Stimulated activated CD4-positive, alpha-beta T cell treated with anti-CD3 and anti-CD28 coated beads, Interleukin-12 subunit alpha, Interleukin-12 subunit beta, amount 100 ng/mL, for 24 hours (primary cell): ENCODE measurements at regions not wholly inside any gene's neighbourhood (a gene's known extent, or its start where the extent isn't known, plus 50 kb on each side); places are given as distances from the start of the nearest gene placed in this dataset.

Experiments used
- DNase-seq, 2 experiments: peaks; one replicate each; pipeline ENCODE4 v3.0.0-alpha.2; 2020; ENCODE audit warnings: low read depth in 2 of 2

- DNase-seq = no peak
Measured at GRCh38 chr10:43000651-43001426, 76.0 kb upstream of the RET start.

DNA sequence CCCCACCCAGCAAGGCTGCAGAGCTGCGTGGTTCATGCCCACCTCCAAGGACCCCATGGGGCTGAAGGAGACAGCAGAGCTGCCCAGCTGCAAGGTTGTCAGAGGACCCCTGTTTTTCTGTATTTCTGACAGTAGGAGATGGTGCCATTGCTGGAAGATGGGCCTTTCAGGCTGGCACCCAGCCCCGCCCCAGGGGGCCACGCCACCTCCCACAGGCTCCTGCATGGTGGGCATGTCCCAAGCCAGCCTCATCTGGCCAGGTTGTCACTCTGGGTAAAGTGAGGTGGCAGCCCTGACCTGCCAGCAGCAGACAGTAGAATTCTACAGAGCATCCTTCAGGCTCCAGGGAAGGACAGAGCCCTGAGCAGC, 75.5 kb upstream of the RET start:
- DNase-seq = no peak

- no peak for DNase-seq
Measured at GRCh38 chr10:43002596-43002995, 74.3 kb upstream of the RET start.

DNA sequence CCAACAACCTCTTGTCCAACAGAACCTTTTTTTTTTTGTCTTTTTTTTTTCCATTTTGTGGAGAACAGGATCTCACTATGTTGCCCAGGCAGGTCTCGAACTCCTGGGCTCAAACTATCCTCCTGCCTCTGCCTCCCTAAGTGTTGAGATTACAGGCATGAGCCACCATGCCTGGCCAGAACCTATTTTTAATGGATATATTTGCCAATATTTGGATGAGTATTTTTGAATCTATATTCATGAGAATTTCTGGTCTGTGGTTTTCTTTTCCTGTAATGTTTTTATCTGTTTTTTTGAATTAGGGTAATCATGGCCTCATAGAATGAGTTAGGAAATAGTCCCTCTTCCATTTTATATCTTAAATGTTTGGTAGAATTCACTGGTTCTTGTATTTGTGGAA, 70.4 kb upstream of the RET start:
- no peak for DNase-seq

DNA sequence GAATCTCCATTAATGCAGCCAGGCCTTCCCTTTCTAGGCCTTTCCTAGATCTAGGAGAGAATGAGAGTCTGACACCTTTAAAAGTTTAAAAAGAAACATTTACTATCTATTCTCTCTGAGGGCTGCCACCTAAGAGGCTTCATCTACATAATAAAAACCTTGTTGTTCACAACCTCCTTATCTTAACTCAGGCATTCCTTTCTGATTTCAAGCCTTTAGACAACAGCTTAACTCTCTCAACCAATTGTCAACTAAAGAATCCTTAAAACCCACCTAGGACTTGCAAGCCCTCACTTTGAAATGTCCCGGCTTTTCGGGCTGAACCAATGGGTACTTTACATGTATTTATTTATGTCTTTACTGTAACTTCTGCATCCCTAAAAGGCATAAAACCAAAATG, 64.3 kb upstream of the RET start:
- DNase-seq = no peak

DNA sequence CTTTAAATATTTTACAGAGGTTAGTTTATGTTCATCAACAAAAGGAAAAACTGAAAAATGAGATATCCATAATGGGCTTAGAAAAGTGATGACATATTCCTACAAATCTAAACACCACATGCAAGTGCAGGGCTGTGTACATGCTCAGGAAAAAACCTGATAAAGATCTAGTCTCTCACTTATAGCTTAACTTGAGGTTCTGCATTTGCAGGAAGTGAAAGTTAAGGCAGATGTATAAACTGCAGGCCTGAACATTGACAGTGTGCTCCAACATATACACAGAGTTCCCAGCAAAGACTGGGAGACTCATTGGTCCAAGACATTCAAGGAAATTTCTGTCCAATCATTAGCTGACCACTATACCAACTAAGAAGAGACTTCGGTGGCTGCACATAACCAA, 63.8 kb upstream of the RET start:
- no peak for DNase-seq

- no peak for DNase-seq
Measured at GRCh38 chr10:43024524-43024923, 52.3 kb upstream of the RET start.

DNA sequence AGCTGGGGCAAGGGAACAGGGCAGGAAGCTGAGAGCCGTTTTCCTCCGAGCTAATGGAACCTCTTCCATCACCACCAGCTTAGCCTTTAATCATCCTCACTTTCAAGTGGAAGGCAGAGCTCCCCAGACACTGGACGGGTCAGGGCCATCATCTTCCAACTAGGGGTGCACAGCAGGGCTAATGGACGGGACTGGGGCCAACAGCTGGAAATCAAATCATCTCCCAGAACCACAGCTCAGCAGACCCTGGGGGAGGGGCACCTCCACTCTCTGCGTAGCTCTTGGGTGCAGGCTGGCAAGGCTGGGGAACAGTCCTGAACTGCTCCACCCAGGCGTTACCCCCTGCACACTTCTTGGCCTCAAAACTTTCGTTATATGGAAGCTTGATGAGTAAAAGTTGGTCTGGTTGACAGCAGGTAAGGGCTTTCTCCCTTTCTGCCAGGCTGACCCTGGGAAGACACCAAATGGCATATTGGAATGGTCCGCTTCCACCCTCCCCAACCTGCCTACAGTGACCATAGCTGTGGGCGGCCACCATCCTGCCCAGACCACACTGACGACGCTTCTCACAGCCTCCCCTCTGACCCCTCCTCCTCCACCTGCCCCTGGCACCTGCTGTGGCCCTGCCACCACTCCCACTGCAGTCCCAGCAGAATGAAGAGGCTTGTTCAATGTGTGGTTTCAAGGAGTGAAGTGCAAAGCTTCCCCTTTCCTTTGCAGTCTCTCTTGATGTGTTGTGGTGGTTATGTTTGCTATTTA, 51.7 kb upstream of the RET start:
- no peak for DNase-seq

- DNase-seq = no peak
Measured at GRCh38 chr10:43026039-43026973, 50.6 kb upstream of the RET start.
